Endodermal cell (in vitro differentiated cells): ENCODE measurements at regions not wholly inside any gene's neighbourhood (a gene's known extent, or its start where the extent isn't known, plus 50 kb on each side); places are given as distances from the start of the nearest gene placed in this dataset.

ENCODE experiments used
- DNase-seq: peaks from one replicate; pipeline ENCODE4 v3.0.0-alpha.2; 2017
- H3K27ac ChIP-seq: 2 replicates; pipeline ENCODE4 v1.5.1; 2013; ENCODE audit warnings: mild to moderate bottlenecking, low read depth, low read length, moderate library complexity
- H3K27me3 ChIP-seq: 2 replicates; pipeline ENCODE4 v1.6.1; 2013; ENCODE audit warnings: mild to moderate bottlenecking, low read length, moderate library complexity; ENCODE audit not compliant: insufficient read depth, control insufficient read depth, poor library complexity, severe bottlenecking
- H3K36me3 ChIP-seq: 2 replicates; pipeline ENCODE4 v1.7.0; 2013; ENCODE audit warnings: mild to moderate bottlenecking, low read length, moderate library complexity; ENCODE audit not compliant: control insufficient read depth, insufficient read depth
- H3K4me1 ChIP-seq: one replicate; pipeline ENCODE4 v1.7.0; 2013; ENCODE audit warnings: low read length; ENCODE audit not compliant: control insufficient read depth, insufficient read depth
- H3K4me3 ChIP-seq: 2 replicates; pipeline ENCODE4 v1.5.1; 2013; ENCODE audit warnings: mild to moderate bottlenecking, low read length, moderate library complexity
- H3K9ac ChIP-seq: 2 replicates; pipeline ENCODE4 v1.6.1; 2013; ENCODE audit warnings: mild to moderate bottlenecking, low read length, moderate library complexity; ENCODE audit not compliant: poor library complexity, severe bottlenecking; ENCODE audit errors: extremely low read depth
- H3K9me3 ChIP-seq: 2 replicates; pipeline ENCODE4 v1.6.1; 2013; ENCODE audit warnings: mild to moderate bottlenecking, low read length, moderate library complexity; ENCODE audit not compliant: control insufficient read depth
- H3K27ac Mint-ChIP-seq: 2 replicates; pipeline ENCODE4 v1.8.0; 2020; ENCODE audit warnings: mixed read lengths
- H3K27me3 Mint-ChIP-seq: 2 replicates; pipeline ENCODE4 v1.8.0; 2021; ENCODE audit warnings: mild to moderate bottlenecking, mixed read lengths; ENCODE audit not compliant: insufficient read depth
- H3K36me3 Mint-ChIP-seq: 2 replicates; pipeline ENCODE4 v1.8.0; 2020; ENCODE audit warnings: low read depth, mixed read lengths
- H3K4me1 Mint-ChIP-seq: 2 replicates; pipeline ENCODE4 v1.8.0; 2020; ENCODE audit warnings: mixed read lengths
- H3K4me3 Mint-ChIP-seq: 2 replicates; pipeline ENCODE4 v1.8.0; 2020; ENCODE audit warnings: mild to moderate bottlenecking, moderate library complexity, mixed read lengths
- H3K9me3 Mint-ChIP-seq: 2 replicates; pipeline ENCODE4 v1.8.0; 2020; ENCODE audit warnings: mild to moderate bottlenecking, mixed read lengths
- CTCF ChIP-seq: fragments of 200-600 bp; sonication (generic); conservative IDR thresholded peaks from 2 replicates; pipeline ENCODE4 v1.5.0; 2021; ENCODE audit warnings: antibody characterized with exemption, mild to moderate bottlenecking
- WGBS, 2 experiments: methylation state at CpG; one replicate each; pipeline versions ENCODE4 v1.1.5 to v1.1.7; 2013; ENCODE audit warnings: missing lambda C conversion rate in 2 of 2, mixed read lengths in 1 of 2; ENCODE audit not compliant: insufficient coverage in 1 of 2, insufficient read length in 1 of 2; 5-methylcytosine and 5-hydroxymethylcytosine counted together

GRCh38 chr11:98053851-98054250, 966.9 kb upstream of the CNTN5 start:
- H3K27me3 Mint-ChIP-seq, result no peaks in the 10 kb centered on the region
- no peak overlapping the region for H3K4me3 ChIP-seq
- H3K4me1 ChIP-seq, result peaks cover 7% of the 10 kb centered on the region
- WGBS, 2 experiments, result 92 to 100% methylated on average over 1 to 2 of the region's 2 CpGs
- H3K27ac Mint-ChIP-seq, result no peak overlapping the region
- no peak for TF ChIP-seq CTCF
- H3K36me3 ChIP-seq, result no peaks in the 10 kb centered on the region
- H3K36me3 Mint-ChIP-seq, result no peaks in the 10 kb centered on the region
- no peaks in the 10 kb centered on the region for H3K9me3 Mint-ChIP-seq
- H3K9ac ChIP-seq, result no peak overlapping the region
- H3K27ac ChIP-seq, result no peak overlapping the region
- H3K27me3 ChIP-seq, result no peaks in the 10 kb centered on the region
- no peaks in the 10 kb centered on the region for H3K9me3 ChIP-seq
- peaks cover 9% of the 10 kb centered on the region for H3K4me1 Mint-ChIP-seq
- DNase-seq, result no peak
- H3K4me3 Mint-ChIP-seq, result no peak overlapping the region

- Mint-ChIP-seq H3K27ac (peak overlapping the region; percentile 59), H3K4me1 (peaks cover 9% of the 10 kb centered on the region), H3K9me3 (no peaks in the 10 kb centered on the region), H3K36me3 (no peaks in the 10 kb centered on the region), H3K4me3 (no peak overlapping the region), H3K27me3 (no peaks in the 10 kb centered on the region)
- Histone ChIP-seq H3K36me3 (no peaks in the 10 kb centered on the region), H3K4me3 (peak overlapping the region; percentile 54), H3K27me3 (no peaks in the 10 kb centered on the region), H3K9ac (no peak overlapping the region), H3K27ac (no peak overlapping the region), H3K9me3 (no peaks in the 10 kb centered on the region), H3K4me1 (peaks cover 7% of the 10 kb centered on the region)
- 83% methylated on average over 1 of the region's 1 CpG for whole genome bisulfite sequencing, 2 experiments
- peak; percentile 12 for TF ChIP-seq CTCF
- no peak for DNase-seq
Observed at GRCh38 chr11:98056945-98057344, 963.8 kb upstream of the CNTN5 start.

GRCh38 chr11:98059488-98059887, 961.3 kb upstream of the CNTN5 start:
- 0 to 77% methylated on average over 1 to 7 of the region's 7 CpGs for WGBS, 2 experiments
- Mint-ChIP-seq H3K27ac (no peak overlapping the region), H3K9me3 (no peaks in the 10 kb centered on the region), H3K4me1 (peaks cover 9% of the 10 kb centered on the region), H3K27me3 (no peaks in the 10 kb centered on the region), H3K36me3 (no peaks in the 10 kb centered on the region), H3K4me3 (no peak overlapping the region)
- Histone ChIP-seq H3K4me3 (no peak overlapping the region), H3K27ac (no peak overlapping the region), H3K9ac (no peak overlapping the region), H3K9me3 (no peaks in the 10 kb centered on the region), H3K27me3 (no peaks in the 10 kb centered on the region), H3K4me1 (peaks cover 7% of the 10 kb centered on the region), H3K36me3 (no peaks in the 10 kb centered on the region)
- DNase-seq, result no peak
- no peak for TF ChIP-seq CTCF
